Fibroblast of upper back skin (primary cell): ENCODE measurements at regions not wholly inside any gene's neighbourhood (a gene's known extent, or its start where the extent isn't known, plus 50 kb on each side); places are given as distances from the start of the nearest gene placed in this dataset.

Experiments used
- DNase-seq: peaks from one replicate; pipeline ENCODE4 v3.0.0-alpha.2; 2013

DNA sequence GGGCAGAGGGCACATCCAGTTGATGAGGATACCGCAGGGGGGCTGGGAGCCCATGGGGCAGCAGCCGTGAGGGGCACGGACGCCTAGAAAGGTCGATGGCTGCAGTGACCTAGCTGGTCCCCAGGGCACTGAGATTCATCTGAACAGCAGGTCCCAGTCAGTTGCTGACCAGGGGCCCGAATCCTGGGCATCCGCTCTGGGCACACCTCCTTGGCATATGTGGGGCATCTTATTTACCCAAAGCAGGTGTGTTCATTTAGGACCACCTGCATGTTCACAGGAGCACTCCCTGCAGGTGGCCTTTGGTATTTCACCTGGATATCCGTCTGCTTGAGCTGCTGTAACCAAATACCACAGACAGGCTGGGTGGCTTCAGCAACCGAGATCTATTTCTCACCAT is 72.0 kb upstream of the ODC1 start:
- no peak for DNase-seq

DNA sequence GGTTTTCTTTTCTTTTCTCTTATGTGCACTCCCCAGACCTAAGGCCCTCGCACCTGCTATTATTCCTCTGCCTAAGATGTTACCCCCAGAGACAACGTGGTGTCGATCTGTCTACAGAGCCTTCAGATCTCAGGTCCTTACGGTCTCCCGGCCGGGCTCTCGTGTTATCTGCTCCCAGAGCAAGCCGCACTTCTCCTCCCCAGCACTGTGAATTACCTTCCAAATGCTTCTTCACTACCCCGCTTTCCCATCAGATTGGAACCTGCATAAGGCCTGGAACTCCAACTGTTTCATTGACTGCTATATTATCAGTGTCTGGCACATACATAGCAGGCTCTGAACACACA is 71.2 kb upstream of the ODC1 start:
- no peak for DNase-seq

GRCh38 chr2:10518470-10519393 is 70.6 kb upstream of the ODC1 start:
- DNase-seq, result no peak

DNA sequence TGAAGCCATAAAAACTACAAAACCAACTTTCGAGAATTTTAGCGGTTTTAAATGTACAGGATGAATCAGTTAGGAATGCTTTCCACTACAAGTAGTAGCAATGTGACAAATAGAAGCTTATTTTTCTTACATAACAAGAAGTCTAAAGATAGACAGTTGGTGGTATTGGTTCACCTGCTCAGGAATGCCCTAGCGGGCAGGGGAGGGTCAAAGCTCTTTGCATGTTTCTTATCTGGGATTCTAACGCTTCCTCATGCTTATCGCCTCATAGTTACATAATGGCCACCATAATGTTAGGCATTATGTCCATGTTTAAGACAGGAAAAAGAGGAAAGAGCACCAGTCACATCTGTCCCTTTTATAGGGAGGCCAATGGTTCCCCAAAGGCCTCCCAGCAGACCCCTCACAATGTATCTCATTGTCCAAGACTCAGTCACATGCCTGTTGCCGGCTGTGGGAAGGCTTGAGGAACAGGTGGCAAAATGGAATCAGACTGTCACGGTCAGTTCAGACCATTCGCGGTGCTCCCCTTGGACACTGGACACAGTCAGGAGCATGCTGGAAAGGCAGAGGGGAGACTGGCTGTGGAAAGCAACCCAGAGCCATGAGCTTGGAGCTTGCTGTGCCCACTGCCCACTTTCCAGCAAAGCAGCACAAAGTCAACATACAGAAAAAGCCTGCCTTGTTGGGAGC is 69.4 kb upstream of the ODC1 start:
- DNase-seq, result no peak

GRCh38 chr2:10515887-10516286 is 67.8 kb upstream of the ODC1 start:
- DNase-seq, result no peak

- DNase-seq, result peak; percentile 83
Observed at GRCh38 chr2:10514743-10515142, 66.6 kb upstream of the ODC1 start.

DNA sequence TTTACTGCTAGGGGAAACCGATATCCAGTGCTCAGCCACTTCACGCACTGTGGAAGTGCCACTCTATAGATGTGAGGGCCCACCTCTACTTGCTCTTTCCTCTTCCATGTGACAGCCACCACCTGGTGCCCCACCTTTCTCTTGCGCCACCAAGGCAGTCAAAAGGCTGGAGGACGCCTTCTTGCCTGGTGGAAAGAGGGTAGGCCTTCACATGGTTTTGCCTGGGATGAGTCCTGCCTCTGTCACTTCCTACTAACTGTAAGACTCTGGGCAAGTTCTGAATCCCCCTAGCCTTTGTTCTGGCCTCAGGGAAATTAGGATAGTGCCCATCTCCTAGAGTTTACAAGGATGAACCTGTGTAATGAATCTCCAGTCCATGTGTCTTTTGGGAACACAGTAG is 66.1 kb upstream of the ODC1 start:
- DNase-seq, result no peak

DNA sequence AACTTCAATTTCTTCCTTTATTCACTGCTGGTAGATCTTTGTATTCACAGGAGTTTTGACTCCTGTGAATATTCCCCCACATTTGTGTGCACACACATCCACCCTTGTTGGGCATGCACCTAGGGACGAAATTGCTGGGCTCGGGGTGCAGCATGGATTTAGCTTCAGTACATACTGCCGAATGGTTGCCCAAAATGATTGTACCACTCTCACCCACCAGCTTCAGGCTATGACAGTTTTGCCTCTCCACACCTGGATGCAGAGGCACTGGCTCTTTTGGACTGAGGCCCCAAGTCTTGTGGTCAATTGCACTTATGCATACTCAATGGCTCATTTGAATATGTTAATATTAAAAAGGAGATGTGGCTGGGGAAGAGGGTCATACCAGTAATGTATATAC is 65.1 kb upstream of the ODC1 start:
- no peak for DNase-seq

DNA sequence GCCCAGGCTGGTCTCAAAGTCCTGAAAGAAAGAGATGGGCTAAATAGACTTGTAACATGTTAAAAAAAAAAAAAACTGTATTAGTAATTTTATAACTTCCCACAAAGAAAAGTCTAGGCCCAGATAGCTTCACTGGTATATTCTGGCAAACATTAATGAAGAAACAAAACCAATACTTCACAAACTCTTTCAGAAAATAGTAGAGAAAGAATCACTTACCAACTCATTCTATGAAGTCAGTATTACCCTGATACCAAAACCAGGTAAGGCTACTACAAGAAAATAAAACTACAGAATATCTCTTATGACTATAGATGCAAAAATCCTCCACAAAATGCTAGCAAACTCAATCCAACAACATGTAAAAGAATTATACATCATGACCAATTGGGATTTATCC is 59.9 kb upstream of the ODC1 start:
- DNase-seq, result no peak

DNA sequence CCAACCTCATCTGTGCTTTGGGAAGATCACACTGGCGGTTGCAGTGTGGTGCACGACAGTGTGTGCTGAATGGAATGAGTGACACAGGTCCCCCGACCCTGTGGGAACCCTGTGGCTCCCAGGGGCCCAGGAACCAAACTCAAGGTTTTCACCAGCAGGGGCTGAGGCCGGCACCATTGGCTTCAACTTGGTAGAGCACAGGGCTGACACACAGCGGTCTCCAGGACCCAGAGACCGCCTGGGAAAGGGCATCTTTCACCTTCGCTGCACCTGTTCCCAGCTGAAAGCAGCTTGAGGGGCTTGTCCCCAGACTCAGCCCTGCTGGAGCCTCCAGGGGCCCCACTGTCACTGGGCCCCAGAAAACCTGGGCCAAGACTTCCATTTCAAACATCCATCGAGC is 59.0 kb upstream of the ODC1 start:
- no peak for DNase-seq

DNA sequence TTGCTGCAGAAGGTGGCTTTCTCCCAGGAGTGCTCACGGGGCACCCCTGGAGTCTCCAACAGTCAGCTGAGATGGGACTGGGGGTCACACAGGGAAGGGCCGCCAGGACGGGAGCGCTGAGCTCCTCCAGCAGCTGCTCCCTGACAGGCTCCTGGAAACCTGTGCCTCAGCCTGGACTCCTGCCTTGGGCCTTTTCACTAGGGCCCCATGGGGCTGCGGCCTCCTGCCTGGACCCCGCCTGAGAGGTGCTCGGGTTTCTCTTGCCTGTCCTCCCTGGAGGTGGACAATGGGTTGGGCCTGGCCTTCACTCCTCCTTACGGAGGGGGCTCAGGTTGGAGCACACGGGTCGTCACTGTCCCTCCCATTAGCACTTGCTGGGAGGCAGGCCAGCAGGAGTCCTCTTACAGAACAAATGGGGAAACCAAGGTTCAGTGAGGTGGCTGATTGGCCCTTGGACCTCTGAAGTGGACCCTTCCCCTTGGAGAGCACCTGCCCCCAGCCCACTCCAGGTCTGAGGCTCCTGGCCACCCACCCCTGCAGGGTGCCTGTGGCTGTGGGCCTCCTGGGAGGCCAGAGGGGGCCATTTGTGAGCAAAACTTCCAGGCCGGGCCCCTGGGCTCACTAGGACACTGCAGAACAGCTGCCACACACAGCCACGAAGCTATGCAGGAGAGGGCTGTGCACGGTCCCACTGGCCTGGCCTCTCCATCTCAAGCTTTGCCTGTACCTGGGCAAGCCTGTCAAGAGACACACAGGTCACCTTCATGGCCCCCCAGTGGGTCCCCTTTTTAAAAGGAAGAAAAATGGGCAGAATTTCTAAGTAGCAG is 57.1 kb upstream of the ODC1 start:
- DNase-seq, result no peak

GRCh38 chr2:10504370-10504993 is 56.4 kb upstream of the ODC1 start:
- DNase-seq, result no peak

DNA sequence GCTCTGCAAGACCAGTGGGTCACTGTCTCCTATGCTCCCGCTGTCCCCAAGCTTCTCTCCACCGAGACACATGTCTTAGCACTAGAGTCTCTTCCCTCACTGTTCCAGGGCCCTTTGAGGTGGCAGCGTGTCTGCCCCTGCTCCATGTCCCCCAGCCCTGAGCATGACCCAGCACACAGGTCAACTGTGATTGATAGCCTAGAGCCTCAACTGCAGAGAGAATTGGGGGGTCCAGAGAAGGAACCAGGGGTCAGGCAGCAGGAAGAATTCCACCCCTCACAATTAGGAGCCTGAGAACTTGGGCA is 54.6 kb upstream of the ODC1 start:
- DNase-seq, result no peak

GRCh38 chr2:10501980-10502802 is 54.1 kb upstream of the ODC1 start:
- no peak for DNase-seq

GRCh38 chr2:10501451-10501961 is 53.4 kb upstream of the ODC1 start:
- DNase-seq, result no peak

- DNase-seq, result no peak
Observed at GRCh38 chr2:10500601-10501361, 52.7 kb upstream of the ODC1 start.

DNA sequence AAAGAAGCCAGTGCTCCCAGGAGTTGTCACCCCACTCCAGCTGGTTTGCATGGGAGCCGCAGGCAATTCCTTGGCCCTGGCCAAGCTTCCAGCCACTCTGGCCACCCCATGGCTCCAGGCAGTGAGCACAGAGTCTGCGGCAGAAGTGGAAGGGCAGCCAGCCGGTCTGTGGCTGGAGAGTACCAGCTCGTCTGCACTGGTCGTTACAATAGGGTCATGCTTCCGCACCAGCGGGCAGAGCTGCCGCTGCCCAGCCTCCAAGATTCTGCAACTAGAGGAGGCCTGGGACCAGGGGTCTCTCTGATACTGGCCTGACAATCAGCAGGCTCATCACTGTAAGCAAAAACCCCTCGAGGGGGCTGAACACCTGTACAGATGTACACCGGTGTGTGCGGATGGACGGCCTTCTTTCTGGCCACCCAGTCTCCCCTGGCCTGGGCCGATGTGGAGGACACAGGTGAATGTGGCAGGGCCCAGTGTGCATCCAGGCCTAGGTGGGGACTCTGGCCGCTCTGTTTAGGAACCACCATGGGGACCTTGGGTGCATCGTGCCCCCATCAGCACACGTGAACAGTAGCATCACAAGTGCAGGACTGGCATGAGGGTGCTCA is 51.9 kb upstream of the ODC1 start:
- DNase-seq, result no peak

GRCh38 chr2:10499275-10499907 is 51.3 kb upstream of the ODC1 start:
- DNase-seq, result no peak

- DNase-seq, result no peak
Observed at GRCh38 chr2:10498525-10499274, 50.6 kb upstream of the ODC1 start.
